HepG2 (cell line): ENCODE measurements at regions not wholly inside any gene's neighbourhood (a gene's known extent, or its start where the extent isn't known, plus 50 kb on each side); places are given as distances from the start of the nearest gene placed in this dataset.
"Not testable (repeated sequence)": the region's sequence is repeated elsewhere in the genome, so short reads cannot be mapped to it uniquely, and the experiment has no call there.

Experiments
- EP300 ChIP-seq, 3 experiments: sonication (generic) in 1 of 3; formaldehyde crosslinking in 1 of 3; IDR thresholded peaks; 2 replicates each; pipeline versions ENCODE4 v1.5.1 to v1.6.1; 2011 to 2020; ENCODE audit warnings: low read depth in 2 of 3, low read length in 2 of 3, borderline replicate concordance in 1 of 3, improper control_type of control experiment in 1 of 3, mild to moderate bottlenecking in 1 of 3, missing genetic modification reagents in 1 of 3, moderate library complexity in 1 of 3
- KDM4B ChIP-seq: sonication (generic); formaldehyde crosslinking; IDR thresholded peaks from 2 replicates; pipeline ENCODE4 v1.4.0; 2020; ENCODE audit warnings: missing genetic modification reagents
- POLR2AphosphoS5 ChIP-seq: IDR thresholded peaks from 2 replicates; pipeline ENCODE4 v1.6.1; 2012; ENCODE audit warnings: low read depth, low read length
- SMARCC2 ChIP-seq: fragments of 450-650 bp; IDR thresholded peaks from 2 replicates; pipeline ENCODE4 v1.6.1; 2017; ENCODE audit warnings: antibody characterized with exemption, mild to moderate bottlenecking
- YEATS4 ChIP-seq: sonication (generic); formaldehyde crosslinking; IDR thresholded peaks from 2 replicates; pipeline ENCODE4 v1.4.0; 2020; ENCODE audit warnings: missing genetic modification reagents, borderline replicate concordance
- TF ChIP-seq, protein P1 (sequence below): sonication (generic); formaldehyde crosslinking; IDR thresholded peaks from 2 replicates; pipeline ENCODE4 v1.8.1; 2022; ENCODE audit warnings: low read depth, mild to moderate bottlenecking, missing genetic modification reagents

DNA sequence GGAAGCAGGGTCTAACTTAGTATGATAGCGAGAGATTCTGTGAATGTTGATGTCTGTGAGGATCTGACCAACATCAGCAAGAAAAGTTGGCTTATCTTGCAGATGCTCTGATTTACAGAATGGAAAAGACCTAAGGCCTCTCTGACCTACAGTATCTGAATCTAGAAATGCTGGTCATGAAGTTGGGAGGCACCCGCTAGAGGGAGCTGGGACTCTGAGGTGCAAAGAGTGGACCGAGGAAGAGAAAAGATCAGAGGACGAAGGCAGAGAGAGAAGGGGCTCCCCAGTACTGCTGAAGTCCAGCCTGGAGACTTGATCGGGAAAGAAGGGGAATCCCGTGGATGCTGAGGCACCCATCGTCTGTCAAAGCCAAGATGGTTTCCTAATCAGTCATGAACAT is 866.8 kb upstream of the USP9Y start:
- not testable (repeated sequence) for TF ChIP-seq EP300 (IDR thresholded peaks at IDR 0.05; ENCODE audit: low read depth in 2 of 2, low read length in 2 of 2); EP300 (CRISPR knock-in tag; IDR thresholded peaks at IDR 0.05; ENCODE audit: borderline replicate concordance); POLR2AphosphoS5; SMARCC2; YEATS4 (CRISPR knock-in tag); KDM4B (CRISPR knock-in tag)
- TF ChIP-seq, protein P1, sequence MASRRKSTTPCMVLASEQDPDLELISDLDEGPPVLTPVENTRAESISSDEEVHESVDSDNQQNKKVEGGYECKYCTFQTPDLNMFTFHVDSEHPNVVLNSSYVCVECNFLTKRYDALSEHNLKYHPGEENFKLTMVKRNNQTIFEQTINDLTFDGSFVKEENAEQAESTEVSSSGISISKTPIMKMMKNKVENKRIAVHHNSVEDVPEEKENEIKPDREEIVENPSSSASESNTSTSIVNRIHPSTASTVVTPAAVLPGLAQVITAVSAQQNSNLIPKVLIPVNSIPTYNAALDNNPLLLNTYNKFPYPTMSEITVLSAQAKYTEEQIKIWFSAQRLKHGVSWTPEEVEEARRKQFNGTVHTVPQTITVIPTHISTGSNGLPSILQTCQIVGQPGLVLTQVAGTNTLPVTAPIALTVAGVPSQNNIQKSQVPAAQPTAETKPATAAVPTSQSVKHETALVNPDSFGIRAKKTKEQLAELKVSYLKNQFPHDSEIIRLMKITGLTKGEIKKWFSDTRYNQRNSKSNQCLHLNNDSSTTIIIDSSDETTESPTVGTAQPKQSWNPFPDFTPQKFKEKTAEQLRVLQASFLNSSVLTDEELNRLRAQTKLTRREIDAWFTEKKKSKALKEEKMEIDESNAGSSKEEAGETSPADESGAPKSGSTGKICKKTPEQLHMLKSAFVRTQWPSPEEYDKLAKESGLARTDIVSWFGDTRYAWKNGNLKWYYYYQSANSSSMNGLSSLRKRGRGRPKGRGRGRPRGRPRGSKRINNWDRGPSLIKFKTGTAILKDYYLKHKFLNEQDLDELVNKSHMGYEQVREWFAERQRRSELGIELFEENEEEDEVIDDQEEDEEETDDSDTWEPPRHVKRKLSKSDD (CRISPR knock-in tag) = not testable (repeated sequence)
